OCI-LY1 (cell line): ENCODE measurements at regions not wholly inside any gene's neighbourhood (a gene's known extent, or its start where the extent isn't known, plus 50 kb on each side); places are given as distances from the start of the nearest gene placed in this dataset.

Source experiments
- H2AFZ ChIP-seq: fragments of 200-600 bp; sonication (generic), shearing (Covaris generic); 2 replicates; pipeline ENCODE4 v1.6.0; 2014; ENCODE audit warnings: antibody characterized with exemption, mild to moderate bottlenecking, low read length
- H3F3A ChIP-seq: fragments of 200-600 bp; sonication (generic), shearing (Covaris generic); 2 replicates; pipeline ENCODE4 v1.6.0; 2014; ENCODE audit warnings: mild to moderate bottlenecking, antibody characterized with exemption, low read length, moderate library complexity; ENCODE audit not compliant: insufficient read depth
- H3K27ac ChIP-seq: fragments of 200-600 bp; sonication (generic); 2 replicates; pipeline ENCODE4 v1.5.1; 2014; ENCODE audit warnings: low read length, mixed run types, mild to moderate bottlenecking, low read depth; ENCODE audit not compliant: poor library complexity, severe bottlenecking
- H3K27me3 ChIP-seq: fragments of 200-600 bp; sonication (generic); 2 replicates; pipeline ENCODE4 v1.6.0; 2014; ENCODE audit warnings: antibody characterized with exemption, mild to moderate bottlenecking, low read length, moderate library complexity; ENCODE audit not compliant: insufficient read depth
- H3K36me3 ChIP-seq: fragments of 200-600 bp; sonication (generic); 2 replicates; pipeline ENCODE4 v1.6.1; 2014; ENCODE audit warnings: mild to moderate bottlenecking, antibody characterized with exemption, low read length, moderate library complexity, mixed read lengths; ENCODE audit not compliant: insufficient read depth
- H3K4me1 ChIP-seq: fragments of 200-600 bp; sonication (generic); 2 replicates; pipeline ENCODE4 v1.5.1; 2014; ENCODE audit warnings: mild to moderate bottlenecking, low read length, moderate library complexity; ENCODE audit not compliant: insufficient read depth, severe bottlenecking
- H3K4me2 ChIP-seq: fragments of 200-600 bp; sonication (generic), shearing (Covaris generic); 2 replicates; pipeline ENCODE4 v1.6.1; 2014; ENCODE audit warnings: low read length
- H3K4me3 ChIP-seq: fragments of 200-600 bp; sonication (generic); 2 replicates; pipeline ENCODE4 v1.5.1; 2014; ENCODE audit warnings: low read length, low read depth, mild to moderate bottlenecking, mixed read lengths; ENCODE audit not compliant: poor library complexity, severe bottlenecking
- H3K79me2 ChIP-seq: fragments of 200-600 bp; shearing (Covaris generic); 2 replicates; pipeline ENCODE4 v1.6.1; 2016; ENCODE audit warnings: mixed run types, low read length, mixed read lengths; ENCODE audit not compliant: insufficient read depth
- H3K9ac ChIP-seq: fragments of 200-600 bp; sonication (generic), shearing (Covaris generic); 2 replicates; pipeline ENCODE4 v1.6.1; 2014; ENCODE audit warnings: mild to moderate bottlenecking, low read length, mixed read lengths
- H3K9me2 ChIP-seq: fragments of 200-600 bp; sonication (generic), shearing (Covaris generic); 2 replicates; pipeline ENCODE4 v1.6.1; 2014; ENCODE audit warnings: low read depth, mild to moderate bottlenecking, low read length, mixed read lengths
- H3K9me3 ChIP-seq: fragments of 200-600 bp; shearing (Covaris generic); 2 replicates; pipeline ENCODE4 v1.6.1; 2014; ENCODE audit warnings: low read length, mixed read lengths
- H4K20me1 ChIP-seq: fragments of 200-600 bp; sonication (generic), shearing (Covaris generic); 2 replicates; pipeline ENCODE4 v1.6.0; 2016; ENCODE audit warnings: mild to moderate bottlenecking, low read length; ENCODE audit not compliant: insufficient read depth
- EZH2 ChIP-seq: fragments of 200-600 bp; sonication (generic), shearing (Covaris generic); IDR thresholded peaks from 2 replicates; pipeline ENCODE4 v1.8.0; 2017; ENCODE audit warnings: borderline replicate concordance, mixed run types, mild to moderate bottlenecking, antibody characterized with exemption, low read length, moderate library complexity, mixed read lengths
- TF ChIP-seq, protein P1 (sequence below): fragments of 200-600 bp; sonication (generic), shearing (Covaris generic); IDR thresholded peaks from 2 replicates; pipeline ENCODE4 v1.5.1; 2017; ENCODE audit warnings: mild to moderate bottlenecking, antibody characterized with exemption, low read length, moderate library complexity, mixed read lengths

DNA sequence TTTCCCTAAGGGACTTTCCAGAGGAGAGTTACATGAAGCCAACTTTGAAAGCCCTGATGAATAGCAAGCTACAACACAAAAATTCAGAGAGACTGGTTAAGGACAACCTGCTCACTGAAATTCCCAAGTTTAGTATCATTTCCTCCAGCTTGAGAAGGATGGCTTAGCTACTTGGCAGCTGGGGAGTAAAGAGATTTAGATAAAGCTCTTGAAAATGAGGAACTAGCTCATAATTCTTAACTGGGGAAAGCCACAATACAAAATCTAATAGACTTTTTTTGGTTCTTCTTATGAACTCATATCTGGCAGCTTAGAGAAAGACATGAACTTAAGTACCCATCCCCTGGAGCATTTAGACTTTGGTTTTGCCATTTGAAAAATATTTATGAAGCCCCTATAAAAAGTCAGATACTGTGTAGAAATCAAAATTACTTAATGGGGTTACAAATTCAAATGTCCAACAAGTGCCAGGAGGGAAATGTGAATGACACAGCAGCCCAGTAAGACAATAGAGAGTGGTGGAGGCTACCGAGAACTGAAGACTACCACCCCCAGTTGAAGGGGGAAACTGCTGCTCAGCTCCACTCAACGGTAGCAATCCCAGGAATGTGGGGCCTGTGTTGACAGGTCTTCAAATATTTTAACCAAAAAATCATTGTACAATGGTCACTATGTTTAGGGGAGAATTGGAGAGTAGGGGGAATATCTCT, 79.4 kb upstream of the ADRB2 start:
- Histone ChIP-seq H4K20me1 (no peaks in the 10 kb centered on the region), H3F3A (no peaks in the 10 kb centered on the region), H3K79me2 (no peaks in the 10 kb centered on the region), H3K27me3 (no peaks in the 10 kb centered on the region), H3K4me2 (no peak overlapping the region), H3K4me3 (no peak overlapping the region), H3K4me1 (no peaks in the 10 kb centered on the region), H3K9me2 (no peaks in the 10 kb centered on the region), H3K27ac (no peak overlapping the region), H3K9ac (no peak overlapping the region), H3K9me3 (no peaks in the 10 kb centered on the region), H2AFZ (no peak overlapping the region), H3K36me3 (no peaks in the 10 kb centered on the region)
- no peak for TF ChIP-seq EZH2

DNA sequence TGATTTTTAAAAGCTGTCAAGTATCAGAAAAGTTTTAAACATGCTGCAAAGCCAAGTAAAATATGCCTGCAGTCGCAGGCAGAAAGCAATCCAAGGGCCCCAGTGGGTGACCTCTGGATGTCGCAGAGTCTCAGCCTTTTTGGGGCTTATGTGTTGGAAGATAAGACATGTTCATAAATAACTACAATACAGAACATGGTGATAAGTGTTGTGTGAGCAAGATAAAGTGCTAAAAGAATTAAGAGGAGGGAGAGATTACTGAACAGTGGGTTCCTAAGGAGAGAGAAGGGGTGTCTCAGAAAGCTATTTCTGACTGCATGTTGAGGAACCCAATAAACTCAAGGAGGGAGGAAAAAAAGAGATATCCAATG, 78.9 kb upstream of the ADRB2 start:
- H3K79me2 ChIP-seq = no peaks in the 10 kb centered on the region

DNA sequence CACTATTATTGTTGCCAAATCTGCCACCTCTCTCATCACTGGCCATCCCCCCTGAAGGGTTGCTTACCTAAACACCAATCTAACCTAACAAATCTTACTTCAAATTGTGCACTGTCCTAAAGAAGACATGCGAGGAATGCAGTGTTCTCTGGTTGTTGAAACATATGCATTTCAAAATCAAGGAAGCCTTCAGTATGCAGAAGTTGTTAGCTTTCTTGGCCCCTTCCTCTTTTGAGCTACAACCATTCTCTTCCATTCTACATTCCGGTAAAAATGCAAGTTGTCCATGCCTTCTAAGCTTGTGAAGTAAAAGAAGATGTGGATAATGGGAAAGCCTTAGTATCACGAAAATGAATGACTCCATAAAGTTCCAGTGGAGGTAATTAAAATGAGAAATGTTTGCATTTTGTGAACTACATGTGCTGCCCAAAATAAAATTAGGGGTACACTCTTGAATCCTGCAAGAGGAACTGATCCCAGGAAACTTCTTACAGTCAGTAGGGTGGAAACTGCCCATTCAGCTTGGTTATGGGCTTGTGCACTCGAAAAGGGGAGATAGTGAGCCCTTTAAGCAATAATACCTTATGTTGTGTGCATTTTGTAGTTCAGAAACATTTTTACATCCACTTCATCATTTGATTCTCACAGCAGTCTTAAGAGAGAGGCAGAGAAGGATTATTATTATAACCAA, 77.6 kb upstream of the ADRB2 start:
- Histone ChIP-seq H3K9ac (no peak overlapping the region), H3F3A (no peaks in the 10 kb centered on the region), H3K36me3 (no peaks in the 10 kb centered on the region), H3K4me1 (no peaks in the 10 kb centered on the region), H3K9me2 (no peaks in the 10 kb centered on the region), H3K4me3 (no peak overlapping the region), H3K27me3 (no peaks in the 10 kb centered on the region), H3K9me3 (no peaks in the 10 kb centered on the region), H4K20me1 (no peaks in the 10 kb centered on the region), H3K79me2 (no peaks in the 10 kb centered on the region), H3K4me2 (no peak overlapping the region), H3K27ac (no peak overlapping the region), H2AFZ (no peak overlapping the region)
- no peak for TF ChIP-seq EZH2
- TF ChIP-seq, protein P1, sequence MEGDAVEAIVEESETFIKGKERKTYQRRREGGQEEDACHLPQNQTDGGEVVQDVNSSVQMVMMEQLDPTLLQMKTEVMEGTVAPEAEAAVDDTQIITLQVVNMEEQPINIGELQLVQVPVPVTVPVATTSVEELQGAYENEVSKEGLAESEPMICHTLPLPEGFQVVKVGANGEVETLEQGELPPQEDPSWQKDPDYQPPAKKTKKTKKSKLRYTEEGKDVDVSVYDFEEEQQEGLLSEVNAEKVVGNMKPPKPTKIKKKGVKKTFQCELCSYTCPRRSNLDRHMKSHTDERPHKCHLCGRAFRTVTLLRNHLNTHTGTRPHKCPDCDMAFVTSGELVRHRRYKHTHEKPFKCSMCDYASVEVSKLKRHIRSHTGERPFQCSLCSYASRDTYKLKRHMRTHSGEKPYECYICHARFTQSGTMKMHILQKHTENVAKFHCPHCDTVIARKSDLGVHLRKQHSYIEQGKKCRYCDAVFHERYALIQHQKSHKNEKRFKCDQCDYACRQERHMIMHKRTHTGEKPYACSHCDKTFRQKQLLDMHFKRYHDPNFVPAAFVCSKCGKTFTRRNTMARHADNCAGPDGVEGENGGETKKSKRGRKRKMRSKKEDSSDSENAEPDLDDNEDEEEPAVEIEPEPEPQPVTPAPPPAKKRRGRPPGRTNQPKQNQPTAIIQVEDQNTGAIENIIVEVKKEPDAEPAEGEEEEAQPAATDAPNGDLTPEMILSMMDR = no peak

More for the DNA sequence above, 78.9 kb upstream of the ADRB2 start:
- TF ChIP-seq, protein P1 = no peak
- no peak for TF ChIP-seq EZH2
- Histone ChIP-seq H2AFZ (no peak overlapping the region), H3F3A (no peaks in the 10 kb centered on the region), H3K4me2 (no peak overlapping the region), H3K27me3 (no peaks in the 10 kb centered on the region), H3K4me1 (no peaks in the 10 kb centered on the region), H3K9me3 (no peaks in the 10 kb centered on the region), H3K9me2 (no peaks in the 10 kb centered on the region), H3K9ac (no peak overlapping the region), H3K36me3 (no peaks in the 10 kb centered on the region), H3K27ac (no peak overlapping the region), H4K20me1 (no peaks in the 10 kb centered on the region), H3K4me3 (no peak overlapping the region)
